OCI-LY7 (cell line): ENCODE measurements at regions not wholly inside any gene's neighbourhood (a gene's known extent, or its start where the extent isn't known, plus 50 kb on each side); places are given as distances from the start of the nearest gene placed in this dataset.

Experiments used
- BruUV-seq: library from RNA; stranded (reverse); fragments of 400-500 nt; replicated peaks from 2 replicates; lab custom pipeline; 2021; lab: Mats Ljungman, UMichigan
- CTCF ChIA-PET: fragments of 300-600 bp; sonication (Branson Sonifier 250); formaldehyde crosslinking; loops from one replicate; lab custom pipeline; 2022; ENCODE audit warnings: antibody characterized with exemption; ENCODE audit not compliant: unreplicated experiment; lab: Charles Lee
- POLR2A ChIA-PET: fragments of 300-600 bp; sonication (Branson Sonifier 250); formaldehyde crosslinking; loops from one replicate; lab custom pipeline; 2022; ENCODE audit warnings: antibody characterized with exemption; lab: Charles Lee
- DNase-seq: peaks from one replicate; pipeline ENCODE4 v3.0.0-alpha.2; 2015; ENCODE audit warnings: low spot score
- H2AFZ ChIP-seq: fragments of 200-600 bp; sonication (generic), shearing (Covaris generic); 2 replicates; pipeline ENCODE4 v1.6.1; 2014; ENCODE audit warnings: mild to moderate bottlenecking, antibody characterized with exemption, low read length, moderate library complexity
- H3K27ac ChIP-seq: fragments of 200-600 bp; sonication (generic); 2 replicates; pipeline ENCODE4 v1.5.1; 2014; ENCODE audit warnings: mixed run types, low read depth, mild to moderate bottlenecking, moderate library complexity, low read length, inconsistent platforms; ENCODE audit not compliant: poor library complexity, severe bottlenecking
- H3K36me3 ChIP-seq: fragments of 200-600 bp; sonication (generic); 2 replicates; pipeline ENCODE4 v1.6.1; 2014; ENCODE audit warnings: mild to moderate bottlenecking, antibody characterized with exemption, low read length, moderate library complexity, mixed read lengths; ENCODE audit not compliant: insufficient read depth
- H3K4me1 ChIP-seq: fragments of 200-600 bp; sonication (generic); 2 replicates; pipeline ENCODE4 v1.5.1; 2014; ENCODE audit warnings: mild to moderate bottlenecking, low read length; ENCODE audit not compliant: insufficient read depth, poor library complexity, severe bottlenecking
- H3K4me2 ChIP-seq: fragments of 200-600 bp; sonication (generic); 2 replicates; pipeline ENCODE4 v1.6.1; 2014; ENCODE audit warnings: mild to moderate bottlenecking, low read length
- H3K4me3 ChIP-seq: fragments of 200-600 bp; sonication (generic); 2 replicates; pipeline ENCODE4 v1.5.1; 2014; ENCODE audit warnings: mild to moderate bottlenecking, low read depth, low read length; ENCODE audit not compliant: poor library complexity, severe bottlenecking
- H3K79me2 ChIP-seq: fragments of 200-600 bp; sonication (generic); 2 replicates; pipeline ENCODE4 v1.6.1; 2016; ENCODE audit warnings: low read depth, mild to moderate bottlenecking, low read length, moderate library complexity, mixed read lengths; ENCODE audit not compliant: insufficient read depth
- H3K9me2 ChIP-seq: fragments of 200-600 bp; sonication (generic); 2 replicates; pipeline ENCODE4 v1.6.1; 2016; ENCODE audit warnings: mild to moderate bottlenecking, low read length, mixed read lengths; ENCODE audit not compliant: insufficient read depth
- H3K9me3 ChIP-seq: fragments of 200-600 bp; sonication (generic); 2 replicates; pipeline ENCODE4 v1.6.1; 2014; ENCODE audit warnings: mild to moderate bottlenecking, mixed run types, low read length, mixed read lengths
- H4K20me1 ChIP-seq: fragments of 200-600 bp; sonication (generic); 2 replicates; pipeline ENCODE4 v1.6.1; 2014; ENCODE audit warnings: mild to moderate bottlenecking, antibody characterized with exemption, low read length, moderate library complexity, mixed read lengths; ENCODE audit not compliant: insufficient read depth
- EZH2phosphoT487 ChIP-seq: fragments of 200-600 bp; sonication (generic); IDR thresholded peaks from 2 replicates; pipeline ENCODE4 v1.6.1; 2018; ENCODE audit warnings: low read depth, borderline replicate concordance, mild to moderate bottlenecking, mixed run types, antibody characterized with exemption, low read length, moderate library complexity, mixed read lengths
- intact Hi-C: fragments of 100-400 bp; cut with micrococcal nuclease; formaldehyde crosslinking; loops from one replicate; pipeline ENCODE4 v1.10.0; 2022; ENCODE audit not compliant: unreplicated experiment
- TF ChIP-seq, protein P1 (sequence below): fragments of 200-600 bp; sonication (generic); conservative IDR thresholded peaks from 2 replicates; pipeline ENCODE4 v1.5.1; 2014; ENCODE audit warnings: mild to moderate bottlenecking, antibody characterized with exemption, low read length, moderate library complexity, mixed read lengths

DNA sequence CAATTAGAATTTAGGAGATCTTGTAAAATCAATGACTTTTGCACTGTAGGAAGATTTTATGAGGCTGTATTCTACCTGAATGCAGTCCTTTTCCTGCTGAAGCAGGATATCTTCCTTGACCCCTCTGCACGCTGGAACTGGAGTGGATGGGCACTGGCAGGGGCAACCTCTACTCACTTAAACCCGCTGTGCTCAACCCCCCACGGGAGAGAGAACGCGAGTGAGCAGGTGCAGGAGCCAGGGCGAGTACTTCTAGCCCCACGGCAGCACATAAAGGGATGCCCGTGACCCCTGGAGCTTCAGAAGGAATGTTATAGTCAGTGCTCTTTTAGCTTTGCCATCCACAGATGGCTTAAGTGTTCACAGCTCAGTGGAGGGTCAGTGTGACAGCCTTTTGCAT, 1144.8 kb downstream of the EPHA7 start:
- Histone ChIP-seq H3K4me2 (no peak overlapping the region), H3K4me1 (no peaks in the 10 kb centered on the region), H3K27ac (no peak overlapping the region), H3K79me2 (no peaks in the 10 kb centered on the region), H3K36me3 (no peaks in the 10 kb centered on the region), H2AFZ (no peak overlapping the region), H3K9me2 (no peaks in the 10 kb centered on the region), H4K20me1 (no peaks in the 10 kb centered on the region), H3K4me3 (no peak overlapping the region), H3K9me3 (no peaks in the 10 kb centered on the region)
- intact Hi-C loops = no loop called here
- ChIA-PET CTCF (no interaction called here), POLR2A (no interaction called here)
- BruUV-seq = no TSS peak
- TF ChIP-seq, protein P1, sequence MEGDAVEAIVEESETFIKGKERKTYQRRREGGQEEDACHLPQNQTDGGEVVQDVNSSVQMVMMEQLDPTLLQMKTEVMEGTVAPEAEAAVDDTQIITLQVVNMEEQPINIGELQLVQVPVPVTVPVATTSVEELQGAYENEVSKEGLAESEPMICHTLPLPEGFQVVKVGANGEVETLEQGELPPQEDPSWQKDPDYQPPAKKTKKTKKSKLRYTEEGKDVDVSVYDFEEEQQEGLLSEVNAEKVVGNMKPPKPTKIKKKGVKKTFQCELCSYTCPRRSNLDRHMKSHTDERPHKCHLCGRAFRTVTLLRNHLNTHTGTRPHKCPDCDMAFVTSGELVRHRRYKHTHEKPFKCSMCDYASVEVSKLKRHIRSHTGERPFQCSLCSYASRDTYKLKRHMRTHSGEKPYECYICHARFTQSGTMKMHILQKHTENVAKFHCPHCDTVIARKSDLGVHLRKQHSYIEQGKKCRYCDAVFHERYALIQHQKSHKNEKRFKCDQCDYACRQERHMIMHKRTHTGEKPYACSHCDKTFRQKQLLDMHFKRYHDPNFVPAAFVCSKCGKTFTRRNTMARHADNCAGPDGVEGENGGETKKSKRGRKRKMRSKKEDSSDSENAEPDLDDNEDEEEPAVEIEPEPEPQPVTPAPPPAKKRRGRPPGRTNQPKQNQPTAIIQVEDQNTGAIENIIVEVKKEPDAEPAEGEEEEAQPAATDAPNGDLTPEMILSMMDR = no peak
- no peak for TF ChIP-seq EZH2phosphoT487
- no peak for DNase-seq

DNA sequence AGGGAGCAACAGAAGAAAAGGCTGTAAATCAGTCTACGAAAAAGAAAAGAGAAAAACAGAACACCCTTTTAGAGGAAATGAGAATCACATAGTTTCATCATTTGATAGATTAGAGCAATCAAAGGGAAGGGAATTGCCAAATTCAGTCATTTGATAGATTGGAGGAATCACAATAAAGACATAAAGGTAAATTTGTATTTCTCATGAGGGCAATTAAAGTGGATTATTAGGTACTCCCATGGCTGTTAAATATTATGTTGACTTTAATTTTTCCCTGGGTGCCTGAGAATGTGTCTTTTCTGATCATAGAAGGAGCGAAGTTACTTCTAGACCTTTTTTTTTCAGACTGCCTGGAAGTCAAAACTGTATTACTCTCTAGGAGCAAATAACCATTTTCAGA, 1145.7 kb downstream of the EPHA7 start:
- Histone ChIP-seq H3K27ac (no peak overlapping the region), H2AFZ (no peak overlapping the region), H3K9me3 (no peaks in the 10 kb centered on the region), H3K4me1 (no peaks in the 10 kb centered on the region), H3K4me3 (no peak overlapping the region), H3K36me3 (no peaks in the 10 kb centered on the region), H3K4me2 (no peak overlapping the region), H4K20me1 (no peaks in the 10 kb centered on the region), H3K79me2 (no peaks in the 10 kb centered on the region), H3K9me2 (no peaks in the 10 kb centered on the region)
- intact Hi-C loops = no loop called here
- TF ChIP-seq, protein P1 = no peak
- no peak for TF ChIP-seq EZH2phosphoT487
- CTCF ChIA-PET = no interaction called here
- POLR2A ChIA-PET = no interaction called here
- no TSS peak for BruUV-seq
- no peak for DNase-seq

DNA sequence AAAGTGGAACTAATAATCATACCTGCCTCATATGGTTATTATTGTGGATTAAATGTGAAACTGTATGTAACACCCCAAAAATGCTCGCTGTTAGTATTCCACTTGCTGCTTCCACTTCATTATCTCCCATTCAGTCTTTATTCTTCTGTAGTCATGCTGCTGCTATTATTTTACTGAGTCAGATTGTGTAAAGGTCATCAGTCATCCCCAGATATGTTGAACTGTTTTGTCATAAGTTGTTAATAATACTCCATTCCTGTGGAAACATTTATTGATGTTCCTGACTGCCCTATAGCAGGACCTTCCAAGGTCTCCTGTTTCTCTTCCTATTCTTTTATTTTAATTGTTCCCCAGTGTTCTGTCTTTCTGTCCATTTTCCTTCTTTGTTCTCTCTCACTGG, 1148.3 kb downstream of the EPHA7 start:
- H2AFZ ChIP-seq = no peak overlapping the region
- ChIA-PET CTCF (no interaction called here), POLR2A (no interaction called here)
- H3K79me2 ChIP-seq = no peaks in the 10 kb centered on the region
- H3K9me2 ChIP-seq = no peaks in the 10 kb centered on the region
- H3K36me3 ChIP-seq = no peaks in the 10 kb centered on the region
- no peak overlapping the region for H3K4me2 ChIP-seq
- no peaks in the 10 kb centered on the region for H4K20me1 ChIP-seq
- DNase-seq = no peak
- no peaks in the 10 kb centered on the region for H3K9me3 ChIP-seq
- no peaks in the 10 kb centered on the region for H3K4me1 ChIP-seq
- no TSS peak for BruUV-seq
- intact Hi-C loops = no loop called here
- TF ChIP-seq, protein P1 = no peak
- no peak for TF ChIP-seq EZH2phosphoT487
- H3K4me3 ChIP-seq = no peak overlapping the region
- H3K27ac ChIP-seq = no peak overlapping the region
